ENCODE measurements at regions not wholly inside any gene's neighbourhood (a gene's known extent, or its start where the extent isn't known, plus 50 kb on each side); places are given as distances from the start of the nearest gene placed in this dataset.
A peak's percentile ranks its signal among the peaks of the same experiment; 100 is the strongest.

DNA sequence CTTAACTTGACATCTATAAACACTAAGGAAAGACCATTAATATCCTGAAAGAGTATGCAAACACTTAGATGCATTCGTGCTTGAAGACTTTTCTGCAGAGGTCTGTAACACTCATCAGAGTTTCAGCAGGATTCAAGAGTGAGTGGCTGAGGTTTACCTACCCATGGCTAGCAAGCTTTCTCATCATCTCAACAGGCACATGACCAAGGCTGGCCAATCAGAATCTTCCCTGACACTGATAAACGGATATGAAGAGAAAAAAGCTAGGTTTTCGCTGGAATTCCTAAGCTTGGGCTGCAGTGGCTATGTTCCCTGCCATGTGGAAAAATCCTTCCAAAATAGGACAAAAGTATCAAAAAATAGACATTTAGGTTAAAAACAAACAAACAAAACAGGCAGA lies 162.1 kb upstream of the USP15 start:
- TF ChIP-seq CTCF (IDR thresholded peaks at IDR 0.05 in 2 of 3, conservative IDR thresholded peaks at IDR 0.05 in 1 of 3; ENCODE audit: insufficient read depth in 2 of 3, low read depth in 1 of 3, low read length in 3 of 3) = no peak
- no peak for TF ChIP-seq SRF (CRISPR knock-in tag; IDR thresholded peaks at IDR 0.05)
- TF ChIP-seq FOXJ3 (CRISPR knock-in tag; IDR thresholded peaks at IDR 0.05) = no peak
- no peak for TF ChIP-seq CBX5 (IDR thresholded peaks at IDR 0.05; ENCODE audit: borderline replicate concordance, low read depth)
- TF ChIP-seq POLR2A (conservative IDR thresholded peaks at IDR 0.05) = no peak
- TF ChIP-seq ZNF3 (CRISPR knock-in tag; IDR thresholded peaks at IDR 0.05) = no peak
- TF ChIP-seq ZNF274 (IDR thresholded peaks at IDR 0.05; ENCODE audit: borderline replicate concordance, low read depth, low read length) = no peak
- TF ChIP-seq, protein P1, sequence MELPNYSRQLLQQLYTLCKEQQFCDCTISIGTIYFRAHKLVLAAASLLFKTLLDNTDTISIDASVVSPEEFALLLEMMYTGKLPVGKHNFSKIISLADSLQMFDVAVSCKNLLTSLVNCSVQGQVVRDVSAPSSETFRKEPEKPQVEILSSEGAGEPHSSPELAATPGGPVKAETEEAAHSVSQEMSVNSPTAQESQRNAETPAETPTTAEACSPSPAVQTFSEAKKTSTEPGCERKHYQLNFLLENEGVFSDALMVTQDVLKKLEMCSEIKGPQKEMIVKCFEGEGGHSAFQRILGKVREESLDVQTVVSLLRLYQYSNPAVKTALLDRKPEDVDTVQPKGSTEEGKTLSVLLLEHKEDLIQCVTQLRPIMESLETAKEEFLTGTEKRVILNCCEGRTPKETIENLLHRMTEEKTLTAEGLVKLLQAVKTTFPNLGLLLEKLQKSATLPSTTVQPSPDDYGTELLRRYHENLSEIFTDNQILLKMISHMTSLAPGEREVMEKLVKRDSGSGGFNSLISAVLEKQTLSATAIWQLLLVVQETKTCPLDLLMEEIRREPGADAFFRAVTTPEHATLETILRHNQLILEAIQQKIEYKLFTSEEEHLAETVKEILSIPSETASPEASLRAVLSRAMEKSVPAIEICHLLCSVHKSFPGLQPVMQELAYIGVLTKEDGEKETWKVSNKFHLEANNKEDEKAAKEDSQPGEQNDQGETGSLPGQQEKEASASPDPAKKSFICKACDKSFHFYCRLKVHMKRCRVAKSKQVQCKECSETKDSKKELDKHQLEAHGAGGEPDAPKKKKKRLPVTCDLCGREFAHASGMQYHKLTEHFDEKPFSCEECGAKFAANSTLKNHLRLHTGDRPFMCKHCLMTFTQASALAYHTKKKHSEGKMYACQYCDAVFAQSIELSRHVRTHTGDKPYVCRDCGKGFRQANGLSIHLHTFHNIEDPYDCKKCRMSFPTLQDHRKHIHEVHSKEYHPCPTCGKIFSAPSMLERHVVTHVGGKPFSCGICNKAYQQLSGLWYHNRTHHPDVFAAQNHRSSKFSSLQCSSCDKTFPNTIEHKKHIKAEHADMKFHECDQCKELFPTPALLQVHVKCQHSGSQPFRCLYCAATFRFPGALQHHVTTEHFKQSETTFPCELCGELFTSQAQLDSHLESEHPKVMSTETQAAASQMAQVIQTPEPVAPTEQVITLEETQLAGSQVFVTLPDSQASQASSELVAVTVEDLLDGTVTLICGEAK (IDR thresholded peaks at IDR 0.05) = no peak
- TF ChIP-seq, protein P1 (CRISPR knock-in tag; IDR thresholded peaks at IDR 0.05) = no peak
- no peak for TF ChIP-seq BCL6 (CRISPR knock-in tag; IDR thresholded peaks at IDR 0.05)
- TF ChIP-seq SP2 (IDR thresholded peaks at IDR 0.05; ENCODE audit: extremely low read depth, low read depth, low read length, poor library complexity, severe bottlenecking) = no peak
- TF ChIP-seq NFYB (IDR thresholded peaks at IDR 0.05; ENCODE audit: extremely low read depth, insufficient read length) = peak; percentile 49
- TF ChIP-seq, protein P2, sequence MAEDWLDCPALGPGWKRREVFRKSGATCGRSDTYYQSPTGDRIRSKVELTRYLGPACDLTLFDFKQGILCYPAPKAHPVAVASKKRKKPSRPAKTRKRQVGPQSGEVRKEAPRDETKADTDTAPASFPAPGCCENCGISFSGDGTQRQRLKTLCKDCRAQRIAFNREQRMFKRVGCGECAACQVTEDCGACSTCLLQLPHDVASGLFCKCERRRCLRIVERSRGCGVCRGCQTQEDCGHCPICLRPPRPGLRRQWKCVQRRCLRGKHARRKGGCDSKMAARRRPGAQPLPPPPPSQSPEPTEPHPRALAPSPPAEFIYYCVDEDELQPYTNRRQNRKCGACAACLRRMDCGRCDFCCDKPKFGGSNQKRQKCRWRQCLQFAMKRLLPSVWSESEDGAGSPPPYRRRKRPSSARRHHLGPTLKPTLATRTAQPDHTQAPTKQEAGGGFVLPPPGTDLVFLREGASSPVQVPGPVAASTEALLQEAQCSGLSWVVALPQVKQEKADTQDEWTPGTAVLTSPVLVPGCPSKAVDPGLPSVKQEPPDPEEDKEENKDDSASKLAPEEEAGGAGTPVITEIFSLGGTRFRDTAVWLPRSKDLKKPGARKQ (CRISPR knock-in tag; IDR thresholded peaks at IDR 0.05) = no peak
- no peak for TF ChIP-seq POLR2AphosphoS2 (IDR thresholded peaks at IDR 0.05; ENCODE audit: low read length)
- TF ChIP-seq CHD4 (IDR thresholded peaks at IDR 0.05; ENCODE audit: insufficient read depth, insufficient replicate concordance, low read depth, low read length, poor library complexity, severe bottlenecking) = no peak

Measured in K562 (cell line).